Putamen (tissue), 1 donor: ENCODE measurements at regions not wholly inside any gene's neighbourhood (a gene's known extent, or its start where the extent isn't known, plus 50 kb on each side); places are given as distances from the start of the nearest gene placed in this dataset.

Experiments
- DNase-seq: peaks from one replicate; pipeline ENCODE4 v3.0.0-alpha.2; 2016; ENCODE audit warnings: low spot score

- no peak for DNase-seq
These were observed 52.8 kb upstream of the SV2C start for GRCh38 chr5:76030343-76030742.

- no peak for DNase-seq
These were observed 53.4 kb upstream of the SV2C start for GRCh38 chr5:76029739-76030138.

GRCh38 chr5:76025790-76026189 is 57.4 kb upstream of the SV2C start:
- DNase-seq = peak; percentile 73

- DNase-seq = no peak
These were observed 58.1 kb upstream of the SV2C start for GRCh38 chr5:76025069-76025468.

GRCh38 chr5:76022611-76023010 is 60.6 kb upstream of the SV2C start:
- no peak for DNase-seq

- no peak for DNase-seq
These were observed 61.1 kb upstream of the SV2C start for GRCh38 chr5:76021936-76022584.

- no peak for DNase-seq
These were observed 66.9 kb upstream of the SV2C start for GRCh38 chr5:76016258-76016657.

GRCh38 chr5:76014005-76014404 is 69.2 kb upstream of the SV2C start:
- no peak for DNase-seq

- no peak for DNase-seq
These were observed 75.3 kb upstream of the SV2C start for GRCh38 chr5:76007904-76008303.

- peak; percentile 76 for DNase-seq
These were observed 82.6 kb upstream of the SV2C start for GRCh38 chr5:76000582-76000981.

GRCh38 chr5:75993643-75994520 is 89.3 kb upstream of the SV2C start:
- no peak for DNase-seq

GRCh38 chr5:75993183-75993582 is 90.0 kb upstream of the SV2C start:
- no peak for DNase-seq

GRCh38 chr5:75992753-75993152 is 90.4 kb upstream of the SV2C start:
- no peak for DNase-seq

- DNase-seq = no peak
These were observed 98.1 kb upstream of the SV2C start for GRCh38 chr5:75985077-75985476.

- DNase-seq = no peak
These were observed 107.7 kb upstream of the SV2C start for GRCh38 chr5:75975496-75975895.

- no peak for DNase-seq
These were observed 117.9 kb upstream of the SV2C start for GRCh38 chr5:75965292-75965691.

- DNase-seq = no peak
These were observed 119.2 kb upstream of the SV2C start for GRCh38 chr5:75964008-75964407.

- DNase-seq = no peak
These were observed 119.6 kb upstream of the SV2C start for GRCh38 chr5:75963554-75963953.

GRCh38 chr5:75961818-75962217 is 121.4 kb upstream of the SV2C start:
- no peak for DNase-seq

GRCh38 chr5:75960129-75960528 is 123.1 kb upstream of the SV2C start:
- DNase-seq = no peak

GRCh38 chr5:75952963-75953362 is 130.2 kb upstream of the SV2C start:
- no peak for DNase-seq

- no peak for DNase-seq
These were observed 130.9 kb upstream of the SV2C start for GRCh38 chr5:75952291-75952690.

GRCh38 chr5:75951716-75952115 is 131.5 kb upstream of the SV2C start:
- no peak for DNase-seq

- peak; percentile 25 for DNase-seq
These were observed 132.0 kb upstream of the SV2C start for GRCh38 chr5:75951158-75951557.
